Neural cell (in vitro differentiated cells): ENCODE measurements at regions not wholly inside any gene's neighbourhood (a gene's known extent, or its start where the extent isn't known, plus 50 kb on each side); places are given as distances from the start of the nearest gene placed in this dataset.

Experiments used
- CTCF ChIP-seq: fragments of 450-650 bp; IDR thresholded peaks from 2 replicates; pipeline ENCODE4 v1.5.1; 2014; ENCODE audit warnings: antibody characterized with exemption, mild to moderate bottlenecking, moderate library complexity; ENCODE audit not compliant: poor library complexity, severe bottlenecking
- EZH2 ChIP-seq: fragments of 200-600, 300-800 bp; shearing (Covaris generic), sonication (generic); IDR thresholded peaks from 2 replicates; pipeline ENCODE4 v1.6.1; 2014; ENCODE audit warnings: antibody characterized with exemption, low read length, borderline replicate concordance, mild to moderate bottlenecking; ENCODE audit not compliant: insufficient read depth, poor library complexity, severe bottlenecking
- MXI1 ChIP-seq: fragments of 450-650 bp; conservative IDR thresholded peaks from 2 replicates; pipeline ENCODE4 v1.6.1; 2014; ENCODE audit warnings: antibody characterized with exemption, mild to moderate bottlenecking; ENCODE audit not compliant: poor library complexity, severe bottlenecking
- SMC3 ChIP-seq: fragments of 450-650 bp; conservative IDR thresholded peaks from 2 replicates; pipeline ENCODE4 v1.6.1; 2014; ENCODE audit warnings: antibody characterized with exemption, mild to moderate bottlenecking, moderate library complexity; ENCODE audit not compliant: poor library complexity

- TF ChIP-seq CTCF (no peak), EZH2 (no peak), MXI1 (no peak), SMC3 (no peak)
Observed at GRCh38 chr18:33517950-33518349, 60.1 kb upstream of the ASXL3 start.
